Brain microvascular endothelial cell (primary cell): ENCODE measurements at regions not wholly inside any gene's neighbourhood (a gene's known extent, or its start where the extent isn't known, plus 50 kb on each side); places are given as distances from the start of the nearest gene placed in this dataset.

ENCODE experiments used
- DNase-seq: peaks from one replicate; pipeline ENCODE4 v3.0.0-alpha.2; 2020
- H3K27ac ChIP-seq: fragments of 250-450 bp; sonication (Bioruptor Pico); 2 replicates; pipeline ENCODE4 v1.5.1; 2020; ENCODE audit warnings: mild to moderate bottlenecking, moderate library complexity
- H3K27me3 ChIP-seq: fragments of 250-450 bp; sonication (Bioruptor Pico); replicated peaks from 2 replicates; pipeline ENCODE4 v1.5.1; 2020; ENCODE audit warnings: mild to moderate bottlenecking
- H3K36me3 ChIP-seq: fragments of 250-450 bp; sonication (Bioruptor Pico); replicated peaks from 2 replicates; pipeline ENCODE4 v1.5.1; 2020; ENCODE audit warnings: mild to moderate bottlenecking
- H3K4me3 ChIP-seq: 2 replicates; pipeline ENCODE4 v1.5.1; 2011; ENCODE audit warnings: low read depth, mild to moderate bottlenecking, control low read depth, low read length, moderate library complexity
- CTCF ChIP-seq: IDR thresholded peaks from 2 replicates; pipeline ENCODE4 v1.5.1; 2011; ENCODE audit warnings: low read depth, mild to moderate bottlenecking, moderate library complexity, low read length, control low read depth, inconsistent platforms; ENCODE audit errors: missing control alignments
- in situ Hi-C: cut with HindIII; loops from 2 replicates; pipeline ENCODE4 v1.10.0; 2017; ENCODE audit warnings: low sequenced_read_pairs, low pct_ligation_motif_present

DNA sequence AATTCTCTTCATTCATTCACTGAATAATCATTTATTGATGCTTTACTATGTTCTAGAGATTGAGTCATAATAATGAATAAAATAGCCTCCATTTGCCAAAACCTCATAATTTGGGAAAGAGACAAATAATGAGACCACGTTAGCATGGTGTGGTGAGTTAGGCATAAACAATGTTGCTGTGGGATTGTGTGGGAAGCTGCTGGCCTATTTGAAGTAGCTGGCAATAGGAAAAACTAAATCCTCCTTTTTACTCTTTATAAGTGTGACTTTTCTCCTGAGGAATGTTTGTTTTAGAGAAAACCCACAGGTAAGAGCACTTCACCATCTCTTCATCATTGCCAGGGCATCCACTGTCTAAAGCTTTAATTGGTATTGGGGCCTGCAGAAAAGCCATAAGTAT, 95.3 kb downstream of the AREG start:
- H3K27ac ChIP-seq: no peak overlapping the region
- H3K36me3 ChIP-seq: no peaks in the 10 kb centered on the region
- no peaks in the 10 kb centered on the region for H3K27me3 ChIP-seq
- no peak for DNase-seq
- in situ Hi-C loops: loop anchor here (25.0 kb wide), 2 partner anchors 122 to 153 kb away; no protein-coding TSS in a partner anchor
- no peak overlapping the region for H3K4me3 ChIP-seq
- no peak for TF ChIP-seq CTCF

GRCh38 chr4:74541667-74542066, 96.7 kb downstream of the AREG start:
- Histone ChIP-seq H3K36me3 (no peaks in the 10 kb centered on the region), H3K27ac (no peak overlapping the region), H3K4me3 (no peak overlapping the region), H3K27me3 (no peaks in the 10 kb centered on the region)
- DNase-seq: no peak
- in situ Hi-C loops: loop anchor here (25.0 kb wide), 2 partner anchors 121 to 154 kb away; no protein-coding TSS in a partner anchor
- TF ChIP-seq CTCF: no peak

DNA sequence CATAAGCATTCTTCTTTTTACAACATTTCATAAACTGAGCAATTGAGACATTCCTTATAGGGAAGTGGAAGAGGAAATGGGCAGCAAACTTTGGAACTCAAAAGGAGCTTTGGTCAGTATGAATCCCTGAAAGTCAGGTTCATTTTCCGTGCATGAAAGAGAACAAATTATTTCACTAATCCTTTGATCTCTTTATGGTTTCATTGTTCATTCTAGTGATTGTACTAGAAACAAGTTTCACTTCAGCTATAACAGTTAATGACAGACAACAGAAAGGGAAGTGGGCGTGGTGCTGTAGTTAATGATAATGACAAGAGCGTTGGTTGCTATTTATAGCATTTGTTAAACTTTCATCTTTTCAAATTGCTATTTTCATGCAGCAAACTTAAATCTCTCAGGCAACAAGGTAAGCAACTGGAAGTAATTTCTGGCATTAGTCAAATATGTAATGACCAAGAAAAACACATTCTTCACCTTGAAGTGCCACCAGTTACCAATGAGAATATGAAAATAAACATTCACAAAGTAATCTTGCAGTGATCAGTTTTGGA, 98.4 kb downstream of the AREG start:
- no peak for DNase-seq

DNA sequence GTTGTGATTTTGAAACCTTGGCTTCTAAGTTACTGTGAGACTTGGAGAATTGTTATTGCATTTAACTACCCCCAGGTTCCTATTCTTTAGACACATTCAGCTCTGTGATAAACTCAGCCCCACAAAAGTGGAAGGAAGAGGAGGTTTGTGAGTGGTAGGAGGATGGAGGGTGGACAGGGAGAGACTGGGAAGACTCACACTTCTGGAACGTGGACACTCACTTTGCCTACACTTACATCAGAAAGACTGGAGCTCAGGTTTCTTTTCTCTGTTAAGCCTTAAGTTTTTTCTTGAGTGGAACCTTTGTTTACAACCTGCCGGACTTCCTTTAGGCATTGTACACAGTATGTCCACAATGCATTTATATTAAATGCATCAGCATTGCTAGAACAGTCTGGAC, 99.0 kb downstream of the AREG start:
- H3K27me3 ChIP-seq: no peaks in the 10 kb centered on the region
- in situ Hi-C loops: loop anchor here (25.0 kb wide), 2 partner anchors 118 to 157 kb away; no protein-coding TSS in a partner anchor
- DNase-seq: peak; percentile 53
- no peak overlapping the region for H3K4me3 ChIP-seq
- H3K36me3 ChIP-seq: no peaks in the 10 kb centered on the region
- peak overlapping the region; percentile 69 for H3K27ac ChIP-seq
- TF ChIP-seq CTCF: no peak

More for the DNA sequence above, 98.4 kb downstream of the AREG start:
- Histone ChIP-seq H3K4me3 (no peak overlapping the region), H3K27ac (peak overlapping the region; percentile 69), H3K27me3 (no peaks in the 10 kb centered on the region), H3K36me3 (no peaks in the 10 kb centered on the region)
- no peak for TF ChIP-seq CTCF
- in situ Hi-C loops: loop anchor here (25.0 kb wide), 2 partner anchors 119 to 156 kb away; no protein-coding TSS in a partner anchor

DNA sequence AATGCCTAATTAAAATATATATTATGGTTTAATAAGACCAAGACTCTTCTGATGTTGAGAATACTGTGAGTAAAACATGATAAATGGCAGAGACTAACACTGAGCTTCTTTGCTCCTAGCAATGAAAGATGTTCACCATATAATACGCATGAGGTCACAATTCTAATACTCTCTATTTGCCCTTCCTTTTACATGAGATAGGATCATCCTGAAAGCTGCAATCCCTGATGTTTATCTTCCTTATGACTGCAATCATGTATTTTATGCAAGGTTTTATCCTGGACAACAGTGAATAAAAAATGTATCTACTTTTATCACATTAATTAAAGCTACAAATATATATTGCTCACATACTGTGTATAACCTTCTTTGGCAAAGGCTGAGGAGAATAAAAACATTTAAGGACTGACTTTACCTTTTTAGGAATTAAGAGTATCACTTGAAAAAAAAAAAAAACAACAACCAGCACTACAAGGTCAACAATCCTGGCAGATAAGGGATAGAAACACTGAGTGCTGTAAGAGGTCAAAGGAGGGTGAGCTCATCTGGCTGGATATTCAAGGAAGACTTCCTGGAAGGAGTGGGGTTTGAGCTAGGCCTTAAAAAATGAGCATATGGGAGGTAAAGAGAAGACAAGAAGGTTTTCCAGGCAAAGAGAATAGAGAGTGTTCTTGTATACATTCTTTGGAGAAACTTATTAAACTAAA, 99.9 kb downstream of the AREG start:
- no peaks in the 10 kb centered on the region for H3K36me3 ChIP-seq
- no peak overlapping the region for H3K4me3 ChIP-seq
- H3K27ac ChIP-seq: peak overlapping the region; percentile 69
- H3K27me3 ChIP-seq: no peaks in the 10 kb centered on the region
- DNase-seq: no peak
- in situ Hi-C loops: loop anchor here (25.0 kb wide), 2 partner anchors 117 to 158 kb away; no protein-coding TSS in a partner anchor
- TF ChIP-seq CTCF: no peak

GRCh38 chr4:74545448-74545847, 100.5 kb downstream of the AREG start:
- Histone ChIP-seq H3K27me3 (no peaks in the 10 kb centered on the region), H3K27ac (peak overlapping the region; percentile 36), H3K36me3 (no peaks in the 10 kb centered on the region), H3K4me3 (no peak overlapping the region)
- no peak for TF ChIP-seq CTCF
- in situ Hi-C loops: loop anchor here (25.0 kb wide), 2 partner anchors 117 to 158 kb away; no protein-coding TSS in a partner anchor
- no peak for DNase-seq
